ENCODE measurements at regions not wholly inside any gene's neighbourhood (a gene's known extent, or its start where the extent isn't known, plus 50 kb on each side); places are given as distances from the start of the nearest gene placed in this dataset.

DNA sequence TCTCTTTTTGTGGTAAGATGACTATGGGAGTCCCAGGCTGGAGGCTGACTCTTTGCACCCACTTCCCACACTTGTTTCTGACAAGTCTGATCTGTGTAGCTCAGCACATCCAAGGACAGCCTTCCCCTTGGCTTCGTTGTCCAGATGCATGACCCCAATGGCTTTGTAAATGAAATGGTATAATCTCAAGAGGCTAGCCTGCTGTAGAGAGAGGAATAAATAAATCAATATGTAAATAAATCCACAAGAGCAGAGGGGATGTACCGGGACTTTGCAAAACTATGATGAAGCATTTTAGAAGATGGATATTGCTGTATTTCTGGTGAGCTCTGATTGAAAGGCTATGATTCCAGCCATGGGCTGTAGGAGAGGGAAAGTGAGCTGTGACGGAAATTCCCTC lies 79.9 kb upstream of the NEO1 start:
- no peak for DNase-seq (ENCODE audit: extremely low spot score, unreplicated experiment)
- H3K27me3 Mint-ChIP-seq (ENCODE audit: unreplicated experiment): peaks cover 20% of the 10 kb centered on the region
- H3K27ac Mint-ChIP-seq (ENCODE audit: unreplicated experiment): no peak overlapping the region
- no peaks in the 10 kb centered on the region for H3K9me3 Mint-ChIP-seq (ENCODE audit: unreplicated experiment)
- H3K36me3 Mint-ChIP-seq (ENCODE audit: unreplicated experiment): no peaks in the 10 kb centered on the region
- no peak overlapping the region for H3K4me3 Mint-ChIP-seq (ENCODE audit: unreplicated experiment)
- H3K4me1 Mint-ChIP-seq (ENCODE audit: unreplicated experiment): peaks cover 4% of the 10 kb centered on the region
- TF ChIP-seq, protein P1, sequence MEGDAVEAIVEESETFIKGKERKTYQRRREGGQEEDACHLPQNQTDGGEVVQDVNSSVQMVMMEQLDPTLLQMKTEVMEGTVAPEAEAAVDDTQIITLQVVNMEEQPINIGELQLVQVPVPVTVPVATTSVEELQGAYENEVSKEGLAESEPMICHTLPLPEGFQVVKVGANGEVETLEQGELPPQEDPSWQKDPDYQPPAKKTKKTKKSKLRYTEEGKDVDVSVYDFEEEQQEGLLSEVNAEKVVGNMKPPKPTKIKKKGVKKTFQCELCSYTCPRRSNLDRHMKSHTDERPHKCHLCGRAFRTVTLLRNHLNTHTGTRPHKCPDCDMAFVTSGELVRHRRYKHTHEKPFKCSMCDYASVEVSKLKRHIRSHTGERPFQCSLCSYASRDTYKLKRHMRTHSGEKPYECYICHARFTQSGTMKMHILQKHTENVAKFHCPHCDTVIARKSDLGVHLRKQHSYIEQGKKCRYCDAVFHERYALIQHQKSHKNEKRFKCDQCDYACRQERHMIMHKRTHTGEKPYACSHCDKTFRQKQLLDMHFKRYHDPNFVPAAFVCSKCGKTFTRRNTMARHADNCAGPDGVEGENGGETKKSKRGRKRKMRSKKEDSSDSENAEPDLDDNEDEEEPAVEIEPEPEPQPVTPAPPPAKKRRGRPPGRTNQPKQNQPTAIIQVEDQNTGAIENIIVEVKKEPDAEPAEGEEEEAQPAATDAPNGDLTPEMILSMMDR (IDR thresholded peaks at IDR 0.05): no peak

DNA sequence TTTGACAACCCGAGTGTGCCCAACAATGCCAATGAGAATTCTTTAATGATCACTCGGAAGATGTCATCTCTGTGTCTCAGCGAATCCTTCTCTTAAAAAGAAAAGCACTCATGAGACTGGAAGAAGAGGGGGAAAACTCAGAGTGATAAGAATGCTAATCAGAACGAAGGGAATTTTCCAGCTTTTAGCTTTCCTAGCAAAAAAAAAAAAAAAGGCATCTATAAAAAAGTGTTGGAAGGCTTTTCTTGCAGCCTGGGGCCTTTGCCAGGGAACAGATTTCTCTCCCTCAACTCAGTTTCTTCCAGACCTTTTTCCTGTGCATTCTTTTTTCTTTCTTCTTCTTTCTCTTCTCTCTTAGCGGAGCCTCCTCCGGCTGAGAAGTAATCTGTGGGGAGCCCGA lies 80.5 kb upstream of the NEO1 start:
- peaks cover 20% of the 10 kb centered on the region for H3K27me3 Mint-ChIP-seq (ENCODE audit: unreplicated experiment)
- H3K4me3 Mint-ChIP-seq (ENCODE audit: unreplicated experiment): no peak overlapping the region
- no peaks in the 10 kb centered on the region for H3K9me3 Mint-ChIP-seq (ENCODE audit: unreplicated experiment)
- DNase-seq (ENCODE audit: extremely low spot score, unreplicated experiment): no peak
- peaks cover 4% of the 10 kb centered on the region for H3K4me1 Mint-ChIP-seq (ENCODE audit: unreplicated experiment)
- TF ChIP-seq, protein P1 (IDR thresholded peaks at IDR 0.05): no peak
- no peaks in the 10 kb centered on the region for H3K36me3 Mint-ChIP-seq (ENCODE audit: unreplicated experiment)
- H3K27ac Mint-ChIP-seq (ENCODE audit: unreplicated experiment): no peak overlapping the region

DNA sequence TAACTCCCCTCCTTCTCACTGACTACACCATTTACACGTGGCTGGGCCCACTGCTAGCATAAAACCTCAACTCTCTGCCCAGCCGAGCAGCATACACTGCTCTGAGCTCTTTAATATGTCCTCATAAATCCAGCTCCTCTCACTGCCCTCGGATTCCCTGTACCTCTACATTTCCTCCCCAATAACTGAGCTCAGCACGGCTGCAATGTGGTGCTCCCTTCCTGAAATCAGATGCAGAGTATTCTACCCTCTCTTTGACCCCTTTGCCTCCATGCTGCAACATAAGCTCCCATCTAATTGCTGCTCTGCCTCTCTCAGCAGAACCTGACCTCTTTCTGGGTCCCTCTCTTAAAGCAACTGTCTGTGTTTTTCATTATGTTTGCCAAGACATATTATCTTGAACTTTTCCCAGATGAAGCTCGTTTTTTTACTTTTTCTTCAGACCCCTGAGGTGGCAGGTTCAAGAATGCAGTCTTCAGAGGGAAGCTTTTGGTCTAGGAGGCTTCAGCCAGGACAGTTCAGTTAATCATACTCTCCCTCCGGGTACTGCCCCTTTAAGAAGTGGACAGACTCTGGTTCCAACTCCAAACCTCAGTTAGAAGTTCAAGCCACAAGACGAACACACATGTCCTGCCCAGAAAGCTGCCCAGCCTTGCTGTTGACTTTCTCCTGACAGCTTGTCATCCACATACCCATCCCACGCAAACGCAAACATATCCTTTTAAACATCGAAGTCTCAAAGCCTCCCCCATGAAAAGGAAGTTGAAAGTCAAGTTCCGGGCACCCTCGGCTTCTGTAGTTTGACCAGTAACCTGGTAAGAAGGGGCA lies 81.1 kb upstream of the NEO1 start:
- no peak overlapping the region for H3K27ac Mint-ChIP-seq (ENCODE audit: unreplicated experiment)
- no peak overlapping the region for H3K4me3 Mint-ChIP-seq (ENCODE audit: unreplicated experiment)
- no peak for DNase-seq (ENCODE audit: extremely low spot score, unreplicated experiment)
- peaks cover 4% of the 10 kb centered on the region for H3K4me1 Mint-ChIP-seq (ENCODE audit: unreplicated experiment)
- H3K27me3 Mint-ChIP-seq (ENCODE audit: unreplicated experiment): peaks cover 20% of the 10 kb centered on the region
- H3K36me3 Mint-ChIP-seq (ENCODE audit: unreplicated experiment): no peaks in the 10 kb centered on the region
- TF ChIP-seq, protein P1 (IDR thresholded peaks at IDR 0.05): no peak
- no peaks in the 10 kb centered on the region for H3K9me3 Mint-ChIP-seq (ENCODE audit: unreplicated experiment)

DNA sequence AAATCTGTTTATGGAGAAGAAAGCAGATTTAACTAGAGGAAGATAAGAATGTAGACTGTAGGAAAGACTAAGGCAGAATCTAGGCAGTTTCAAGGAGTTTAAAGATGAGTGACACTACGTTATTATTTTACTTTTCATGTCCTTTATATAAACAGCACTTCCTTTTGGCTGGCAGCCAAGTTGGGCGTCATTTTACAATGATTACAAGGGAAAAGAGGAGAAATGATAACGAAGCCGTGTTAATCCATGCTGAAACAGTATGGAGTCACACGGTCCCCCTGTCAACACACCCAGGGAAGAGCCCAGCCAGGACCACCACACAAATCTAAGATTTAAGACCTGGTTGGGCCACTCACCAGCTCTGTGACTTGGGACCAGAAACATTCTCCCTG lies 83.7 kb upstream of the NEO1 start:
- Mint-ChIP-seq H3K27ac (ENCODE audit: unreplicated experiment) (no peak overlapping the region), H3K36me3 (ENCODE audit: unreplicated experiment) (no peaks in the 10 kb centered on the region), H3K4me1 (ENCODE audit: unreplicated experiment) (peaks cover 4% of the 10 kb centered on the region), H3K4me3 (ENCODE audit: unreplicated experiment) (no peak overlapping the region), H3K9me3 (ENCODE audit: unreplicated experiment) (no peaks in the 10 kb centered on the region), H3K27me3 (ENCODE audit: unreplicated experiment) (peaks cover 14% of the 10 kb centered on the region)
- DNase-seq (ENCODE audit: extremely low spot score, unreplicated experiment): no peak
- TF ChIP-seq, protein P1 (IDR thresholded peaks at IDR 0.05): no peak

DNA sequence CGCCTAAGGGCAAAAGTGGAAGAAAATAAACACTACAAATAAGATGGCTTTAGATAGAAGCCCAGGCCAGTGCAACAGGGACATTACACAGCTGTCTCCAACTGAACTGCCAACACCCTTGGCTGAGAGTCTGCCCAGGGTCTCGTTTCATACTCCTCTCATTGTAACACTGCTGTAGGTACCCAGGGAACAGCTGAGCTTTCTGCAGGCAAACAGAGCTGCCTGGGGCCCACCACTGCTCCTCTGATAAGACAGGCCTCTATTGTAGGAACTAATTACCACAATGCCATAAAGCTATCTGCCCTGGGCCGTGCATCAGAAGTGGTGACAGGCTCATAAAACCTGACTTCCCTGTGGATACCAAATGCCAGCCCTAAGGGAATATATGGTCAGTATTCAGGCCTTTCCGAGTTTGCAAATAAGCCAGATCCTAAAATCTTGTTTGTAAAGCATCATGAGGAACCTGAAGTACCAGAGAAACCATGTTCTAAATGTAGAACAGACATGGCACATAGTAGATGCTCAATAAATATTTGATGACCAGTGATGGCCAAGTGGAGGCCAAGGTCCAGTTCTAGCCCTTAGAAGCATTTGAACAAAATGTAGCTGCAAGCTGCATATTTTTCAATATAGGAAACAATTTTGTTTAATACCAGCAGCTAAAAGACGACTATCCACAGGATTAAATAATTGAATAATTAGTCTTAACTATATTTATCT lies 84.3 kb upstream of the NEO1 start:
- Mint-ChIP-seq H3K27me3 (ENCODE audit: unreplicated experiment) (peaks cover 12% of the 10 kb centered on the region), H3K9me3 (ENCODE audit: unreplicated experiment) (no peaks in the 10 kb centered on the region), H3K27ac (ENCODE audit: unreplicated experiment) (no peak overlapping the region), H3K4me1 (ENCODE audit: unreplicated experiment) (peaks cover 4% of the 10 kb centered on the region), H3K36me3 (ENCODE audit: unreplicated experiment) (no peaks in the 10 kb centered on the region), H3K4me3 (ENCODE audit: unreplicated experiment) (no peak overlapping the region)
- TF ChIP-seq, protein P1 (IDR thresholded peaks at IDR 0.05): no peak
- DNase-seq (ENCODE audit: extremely low spot score, unreplicated experiment): no peak

All from osteocyte (in vitro differentiated cells).